Panc1 (cell line): ENCODE measurements at regions not wholly inside any gene's neighbourhood (a gene's known extent, or its start where the extent isn't known, plus 50 kb on each side); places are given as distances from the start of the nearest gene placed in this dataset.
"Not testable (repeated sequence)": the region's sequence is repeated elsewhere in the genome, so short reads cannot be mapped to it uniquely, and the experiment has no call there.

Experiments
- TCF7L2 ChIP-seq: IDR thresholded peaks from 2 replicates; pipeline ENCODE4 v1.6.1; 2011; ENCODE audit warnings: mild to moderate bottlenecking, low read depth, low read length, inconsistent platforms
- TF ChIP-seq, protein P1 (sequence below): fragments of 450-650 bp; IDR thresholded peaks from 2 replicates; pipeline ENCODE4 v1.5.1; 2017; ENCODE audit warnings: mild to moderate bottlenecking

DNA sequence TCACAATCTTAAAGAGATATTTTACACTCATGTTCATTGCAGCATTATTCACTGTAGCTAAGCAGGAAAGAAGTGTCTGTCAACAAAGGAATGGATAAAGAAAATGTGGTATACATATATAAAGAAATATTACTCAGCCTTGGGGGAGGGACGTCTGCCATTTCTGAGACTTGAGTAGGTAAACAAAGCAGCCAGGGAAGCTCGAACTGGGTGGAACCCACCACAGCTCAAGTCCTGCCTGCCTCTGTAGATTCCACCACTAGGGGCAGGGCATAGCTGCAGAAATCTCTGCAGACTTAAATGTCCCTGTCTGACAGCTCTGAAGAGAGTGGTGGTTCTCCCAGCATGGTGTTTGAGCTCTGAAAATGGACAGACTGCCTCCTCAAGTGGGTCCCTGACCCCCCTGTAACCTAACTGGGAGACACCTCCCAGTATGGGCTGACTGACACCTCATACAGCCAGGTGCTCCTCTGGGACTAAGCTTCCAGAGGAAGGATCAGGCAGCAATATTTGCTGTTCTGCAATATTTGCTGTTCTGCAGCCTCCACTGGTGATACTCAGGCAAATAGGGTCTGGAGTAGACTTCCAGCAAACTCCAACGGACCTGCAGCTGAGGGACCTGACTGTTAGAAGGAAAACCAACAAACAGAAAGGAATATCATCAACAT is 183.3 kb upstream of the SSTR4 start:
- TF ChIP-seq TCF7L2, result not testable (repeated sequence)
- TF ChIP-seq, protein P1, sequence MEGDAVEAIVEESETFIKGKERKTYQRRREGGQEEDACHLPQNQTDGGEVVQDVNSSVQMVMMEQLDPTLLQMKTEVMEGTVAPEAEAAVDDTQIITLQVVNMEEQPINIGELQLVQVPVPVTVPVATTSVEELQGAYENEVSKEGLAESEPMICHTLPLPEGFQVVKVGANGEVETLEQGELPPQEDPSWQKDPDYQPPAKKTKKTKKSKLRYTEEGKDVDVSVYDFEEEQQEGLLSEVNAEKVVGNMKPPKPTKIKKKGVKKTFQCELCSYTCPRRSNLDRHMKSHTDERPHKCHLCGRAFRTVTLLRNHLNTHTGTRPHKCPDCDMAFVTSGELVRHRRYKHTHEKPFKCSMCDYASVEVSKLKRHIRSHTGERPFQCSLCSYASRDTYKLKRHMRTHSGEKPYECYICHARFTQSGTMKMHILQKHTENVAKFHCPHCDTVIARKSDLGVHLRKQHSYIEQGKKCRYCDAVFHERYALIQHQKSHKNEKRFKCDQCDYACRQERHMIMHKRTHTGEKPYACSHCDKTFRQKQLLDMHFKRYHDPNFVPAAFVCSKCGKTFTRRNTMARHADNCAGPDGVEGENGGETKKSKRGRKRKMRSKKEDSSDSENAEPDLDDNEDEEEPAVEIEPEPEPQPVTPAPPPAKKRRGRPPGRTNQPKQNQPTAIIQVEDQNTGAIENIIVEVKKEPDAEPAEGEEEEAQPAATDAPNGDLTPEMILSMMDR, result peak; percentile 73
